Right lobe of liver (tissue), 6 donors: ENCODE measurements at regions not wholly inside any gene's neighbourhood (a gene's known extent, or its start where the extent isn't known, plus 50 kb on each side); places are given as distances from the start of the nearest gene placed in this dataset.

ENCODE experiments used
- ATAC-seq, 4 donors: fragments of 200-7000 bp; cut with Tn5 transposase; one replicate each; pipeline ENCODE4 v1.9.1; 2020; ENCODE audit warnings: mild to moderate bottlenecking in 4 of 4, moderate library complexity in 4 of 4
- DNase-seq, 3 donors: peaks; one replicate each; pipeline ENCODE4 v3.0.0-alpha.2; 2020
- H3K27ac ChIP-seq, 3 donors: fragments of 200-600 bp; one replicate each; pipeline ENCODE4 v1.8.0; 2022
- H3K27me3 ChIP-seq, 2 donors: fragments of 200-600 bp; one replicate each; pipeline ENCODE4 v1.8.0; 2022
- H3K36me3 ChIP-seq, 4 donors: fragments of 200-600 bp; sonication (generic) in 1 of 4; one replicate each; pipeline versions ENCODE4 v1.5.1 to v1.8.0; 2017 to 2022; ENCODE audit warnings: control low read depth in 1 of 4
- H3K4me1 ChIP-seq, 4 donors: fragments of 200-600 bp; sonication (generic) in 1 of 4; one replicate each; pipeline versions ENCODE4 v1.5.1 to v1.8.0; 2017 to 2022; ENCODE audit warnings: control low read depth in 1 of 4
- H3K4me3 ChIP-seq, 3 donors: fragments of 200-600 bp; one replicate each; pipeline ENCODE4 v1.8.0; 2022
- H3K9me3 ChIP-seq, 4 donors: fragments of 200-600 bp; sonication (generic) in 1 of 4; one replicate each; pipeline versions ENCODE4 v1.5.1 to v1.8.0; 2017 to 2022; ENCODE audit warnings: control low read depth in 1 of 4
- CTCF ChIP-seq, 4 donors: fragments of 200-600 bp in 3 of 4; fragments of 450-650 bp in 1 of 4; IDR thresholded peaks; one replicate each; pipeline versions ENCODE4 v1.5.1 to v1.8.0; 2016 to 2022; ENCODE audit warnings: antibody characterized with exemption in 4 of 4, mild to moderate bottlenecking in 2 of 4
- POLR2A ChIP-seq: fragments of 450-650 bp; IDR thresholded peaks from one replicate; pipeline ENCODE4 v1.6.1; 2017; ENCODE audit warnings: antibody characterized with exemption, mild to moderate bottlenecking
- WGBS: methylation state at CpG from one replicate; pipeline ENCODE4 v1.1.6; 2018; ENCODE audit warnings: low coverage, low lambda C conversion rate; ENCODE audit not compliant: insufficient coverage; ENCODE audit errors: missing lambda C conversion rate; 5-methylcytosine and 5-hydroxymethylcytosine counted together
- intact Hi-C, 2 donors: fragments of 100-400 bp; cut with DNase I; formaldehyde crosslinking; loops; one replicate each; pipeline versions ENCODE4 v1.11.2 to v1.14.1; 2022
- donor health status: DM: no; HTN: yes; CAD: no.
- donor health status: DM: no; HTN: no; CAD: no.
- donor health status: DM: no; HTN: no; CAD: no.
- donor health status: DM: no; HTN: yes; CAD: no.
- donor health status: DM: no; HTN: yes; CAD: no.

DNA sequence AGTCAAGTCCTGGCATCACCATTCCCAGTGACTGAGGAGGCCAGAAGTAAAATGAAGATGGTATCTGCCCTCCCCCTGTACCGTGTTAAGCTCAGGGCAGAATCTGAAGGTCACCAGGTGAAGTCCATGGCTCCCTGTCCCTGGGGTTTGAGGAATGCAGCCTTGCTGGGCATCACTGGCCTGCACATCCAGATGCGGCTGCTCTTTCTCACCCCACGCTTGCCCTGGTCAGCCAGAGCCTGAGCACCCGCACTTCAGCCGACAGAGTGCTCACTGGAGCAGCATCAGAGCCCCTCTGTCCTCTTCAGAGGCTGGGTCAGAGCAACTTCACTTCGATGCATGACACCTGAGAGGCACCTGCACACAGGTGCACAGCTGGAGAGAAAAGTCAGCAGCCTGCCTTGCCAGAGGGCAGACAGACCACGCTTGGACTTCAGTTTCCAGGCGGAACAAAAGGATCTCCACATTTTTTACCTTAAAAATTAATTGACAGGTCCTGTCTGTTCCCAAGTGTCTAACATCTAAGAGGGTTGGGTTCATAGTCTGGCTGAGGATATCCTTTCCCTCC is 267.3 kb downstream of the ANAPC1 start:
- Histone ChIP-seq H3K36me3 (no peaks in the 10 kb centered on the region), H3K4me3 (no peak overlapping the region), H3K27ac (peak overlapping the region in 2 of 3 donors; percentile 75 to 88), H3K27me3 (no peaks in the 10 kb centered on the region), H3K4me1 (peaks cover 0 to 30% (median 12%) of the 10 kb centered on the region in 4 donors), H3K9me3 (no peaks in the 10 kb centered on the region)
- TF ChIP-seq POLR2A (no peak), CTCF (IDR thresholded peaks at IDR 0.05) (no peak)
- no peak for ATAC-seq
- no peak for DNase-seq
- intact Hi-C loops: no loop called here
- 97% methylated on average over 5 of the region's 8 CpGs for WGBS

GRCh38 chr2:111617299-111618225 is 266.4 kb downstream of the ANAPC1 start:
- 54% methylated on average over 5 of the region's 9 CpGs for WGBS
- Histone ChIP-seq H3K27ac (peak overlapping the region in 2 of 3 donors; percentile 75 to 88), H3K9me3 (no peaks in the 10 kb centered on the region), H3K4me1 (peaks cover 0 to 30% (median 12%) of the 10 kb centered on the region in 4 donors), H3K4me3 (no peak overlapping the region), H3K27me3 (no peaks in the 10 kb centered on the region), H3K36me3 (no peaks in the 10 kb centered on the region)
- intact Hi-C loops: no loop called here
- DNase-seq (peak in 2 of 3 donors; percentile 65 to 68), ATAC-seq (peak; percentile 65 to 80 (median 72))
- TF ChIP-seq POLR2A: no peak
- no peak for TF ChIP-seq CTCF (IDR thresholded peaks at IDR 0.05)

GRCh38 chr2:111618226-111618977 is 265.6 kb downstream of the ANAPC1 start:
- H3K9me3 ChIP-seq: no peaks in the 10 kb centered on the region
- H3K27ac ChIP-seq: peak overlapping the region; percentile 20 to 88 (median 75)
- DNase-seq: peak; percentile 45 to 85 (median 85)
- intact Hi-C loops: no loop called here
- 58% methylated on average over 13 of the region's 16 CpGs for WGBS
- no peaks in the 10 kb centered on the region for H3K27me3 ChIP-seq
- H3K36me3 ChIP-seq: no peaks in the 10 kb centered on the region
- no peak overlapping the region for H3K4me3 ChIP-seq
- H3K4me1 ChIP-seq: peaks cover 0 to 30% (median 12%) of the 10 kb centered on the region in 4 donors
- TF ChIP-seq CTCF (IDR thresholded peaks at IDR 0.05): peak in 2 of 4 donors; percentile 11 to 22
- no peak for TF ChIP-seq POLR2A
- ATAC-seq: peak; percentile 76 to 87 (median 84)

GRCh38 chr2:111618978-111619902 is 264.8 kb downstream of the ANAPC1 start:
- H3K4me1 ChIP-seq: peaks cover 0 to 30% (median 12%) of the 10 kb centered on the region in 4 donors
- ATAC-seq (peak; percentile 3 to 20 (median 12)), DNase-seq (no peak)
- no peaks in the 10 kb centered on the region for H3K27me3 ChIP-seq
- H3K36me3 ChIP-seq: no peaks in the 10 kb centered on the region
- no peaks in the 10 kb centered on the region for H3K9me3 ChIP-seq
- no peak overlapping the region for H3K4me3 ChIP-seq
- intact Hi-C loops: no loop called here
- 73% methylated on average over 8 of the region's 11 CpGs for WGBS
- TF ChIP-seq POLR2A: no peak
- TF ChIP-seq CTCF (IDR thresholded peaks at IDR 0.05): peak in 3 of 4 donors; percentile 11 to 25 (median 17)
- H3K27ac ChIP-seq: peak overlapping the region; percentile 20 to 88 (median 75)
